ENCODE measurements at regions not wholly inside any gene's neighbourhood (a gene's known extent, or its start where the extent isn't known, plus 50 kb on each side); places are given as distances from the start of the nearest gene placed in this dataset.
"Not testable (repeated sequence)": the region's sequence is repeated elsewhere in the genome, so short reads cannot be mapped to it uniquely, and the experiment has no call there.

- DNase-seq = no peak
These were observed 147.7 kb downstream of the COG6 start for GRCh38 chr13:39803156-39803555.

GRCh38 chr13:39803851-39804250, 148.4 kb downstream of the COG6 start:
- no peak for DNase-seq

- no peak for DNase-seq
These were observed 149.1 kb downstream of the COG6 start for GRCh38 chr13:39804332-39805210.

- DNase-seq = no peak
These were observed 154.0 kb downstream of the COG6 start for GRCh38 chr13:39809466-39809865.

GRCh38 chr13:39810091-39810877, 154.8 kb downstream of the COG6 start:
- no peak for DNase-seq

- no peak for DNase-seq
These were observed 155.6 kb downstream of the COG6 start for GRCh38 chr13:39811051-39811450.

GRCh38 chr13:39811696-39812095, 156.2 kb downstream of the COG6 start:
- no peak for DNase-seq

- no peak for DNase-seq
These were observed 160.1 kb downstream of the COG6 start for GRCh38 chr13:39815345-39816111.

GRCh38 chr13:39816936-39817335, 161.5 kb downstream of the COG6 start:
- DNase-seq = no peak

- no peak for DNase-seq
These were observed 163.5 kb downstream of the COG6 start for GRCh38 chr13:39818953-39819352.

- DNase-seq = no peak
These were observed 165.1 kb downstream of the COG6 start for GRCh38 chr13:39820606-39821005.

- DNase-seq = no peak
These were observed 166.5 kb downstream of the COG6 start for GRCh38 chr13:39821977-39822376.

GRCh38 chr13:39822437-39822836, 167.0 kb downstream of the COG6 start:
- no peak for DNase-seq

- no peak for DNase-seq
These were observed 167.7 kb downstream of the COG6 start for GRCh38 chr13:39823063-39823713.

- DNase-seq = no peak
These were observed 170.4 kb downstream of the COG6 start for GRCh38 chr13:39825886-39826285.

- DNase-seq = no peak
These were observed 179.8 kb downstream of the COG6 start for GRCh38 chr13:39835253-39835652.

- no peak for DNase-seq
These were observed 180.6 kb downstream of the COG6 start for GRCh38 chr13:39836038-39836437.

- DNase-seq = not testable (repeated sequence)
These were observed 182.4 kb downstream of the COG6 start for GRCh38 chr13:39837866-39838265.

GRCh38 chr13:39840201-39840600, 184.7 kb downstream of the COG6 start:
- DNase-seq = no peak

- DNase-seq = no peak
These were observed 191.9 kb downstream of the COG6 start for GRCh38 chr13:39847336-39847735.

GRCh38 chr13:39855236-39855635, 199.8 kb downstream of the COG6 start:
- DNase-seq = no peak

- no peak for DNase-seq
These were observed 201.3 kb downstream of the COG6 start for GRCh38 chr13:39856714-39857113.

- DNase-seq = no peak
These were observed 203.3 kb downstream of the COG6 start for GRCh38 chr13:39858794-39859193.
